ENCODE measurements at regions not wholly inside any gene's neighbourhood (a gene's known extent, or its start where the extent isn't known, plus 50 kb on each side); places are given as distances from the start of the nearest gene placed in this dataset.

GRCh38 chr7:131109011-131109758 is 218.5 kb upstream of the MKLN1 start:
- Histone ChIP-seq H3K4me3 (ENCODE audit: low read depth, low read length) (peak overlapping the region; percentile 61), H3K36me3 (ENCODE audit: control insufficient read depth, insufficient read depth, low read length) (no peaks in the 10 kb centered on the region), H3K27me3 (ENCODE audit: control insufficient read depth, insufficient read depth, low read length) (no peaks in the 10 kb centered on the region)
- no peak for DNase-seq (ENCODE audit: low read depth)
- no peak for TF ChIP-seq CTCF (IDR thresholded peaks at IDR 0.05; ENCODE audit: insufficient read depth, low read depth, low read length)
- CTCF ChIA-PET, result interaction anchor here (0.6 to 2.3 kb wide), 4 partner anchors 13 to 87 kb away, joined by 3 to 6 read pairs (median 4); no protein-coding TSS in a partner anchor
- POLR2A ChIA-PET, result interaction anchor here (0.5 kb wide), 1 partner anchor 334 kb away, joined by 3 read pairs; no protein-coding TSS in a partner anchor

- ChIA-PET POLR2A (interaction anchor here (0.6 kb wide), 1 partner anchor 150 kb away, joined by 3 read pairs; no protein-coding TSS in a partner anchor), CTCF (interaction anchor here (1.4 to 2.3 kb wide), 2 partner anchors 14 to 41 kb away, joined by 3 to 6 read pairs; no protein-coding TSS in a partner anchor)
- Histone ChIP-seq H3K27me3 (ENCODE audit: control insufficient read depth, insufficient read depth, low read length) (no peaks in the 10 kb centered on the region), H3K36me3 (ENCODE audit: control insufficient read depth, insufficient read depth, low read length) (no peaks in the 10 kb centered on the region), H3K4me3 (ENCODE audit: low read depth, low read length) (peak overlapping the region; percentile 61)
- no peak for TF ChIP-seq CTCF (IDR thresholded peaks at IDR 0.05; ENCODE audit: insufficient read depth, low read depth, low read length)
- no peak for DNase-seq (ENCODE audit: low read depth)
Observed at GRCh38 chr7:131109759-131110296, 217.8 kb upstream of the MKLN1 start.

GRCh38 chr7:131110297-131111080 is 217.2 kb upstream of the MKLN1 start:
- CTCF ChIA-PET, result interaction anchor here (1.4 to 2.3 kb wide), 2 partner anchors 15 to 42 kb away, joined by 3 to 6 read pairs; no protein-coding TSS in a partner anchor
- POLR2A ChIA-PET, result interaction anchor here (0.6 kb wide), 1 partner anchor 150 kb away, joined by 3 read pairs; no protein-coding TSS in a partner anchor
- DNase-seq (ENCODE audit: low read depth), result no peak

GRCh38 chr7:131111081-131111576 is 216.5 kb upstream of the MKLN1 start:
- no peak for DNase-seq (ENCODE audit: low read depth)
- Histone ChIP-seq H3K36me3 (ENCODE audit: control insufficient read depth, insufficient read depth, low read length) (no peaks in the 10 kb centered on the region), H3K27me3 (ENCODE audit: control insufficient read depth, insufficient read depth, low read length) (no peaks in the 10 kb centered on the region), H3K4me3 (ENCODE audit: low read depth, low read length) (peak overlapping the region; percentile 61)
- TF ChIP-seq CTCF (IDR thresholded peaks at IDR 0.05; ENCODE audit: insufficient read depth, low read depth, low read length), result no peak
- ChIA-PET POLR2A (no interaction called here), CTCF (no interaction called here)

More at GRCh38 chr7:131110297-131111080, 217.2 kb upstream of the MKLN1 start:
- no peaks in the 10 kb centered on the region for H3K36me3 ChIP-seq (ENCODE audit: control insufficient read depth, insufficient read depth, low read length)
- TF ChIP-seq CTCF (IDR thresholded peaks at IDR 0.05; ENCODE audit: insufficient read depth, low read depth, low read length), result no peak
- peak overlapping the region; percentile 61 for H3K4me3 ChIP-seq (ENCODE audit: low read depth, low read length)
- H3K27me3 ChIP-seq (ENCODE audit: control insufficient read depth, insufficient read depth, low read length), result no peaks in the 10 kb centered on the region

Measured in BJ (cell line).